ENCODE measurements at regions not wholly inside any gene's neighbourhood (a gene's known extent, or its start where the extent isn't known, plus 50 kb on each side); places are given as distances from the start of the nearest gene placed in this dataset.

DNA sequence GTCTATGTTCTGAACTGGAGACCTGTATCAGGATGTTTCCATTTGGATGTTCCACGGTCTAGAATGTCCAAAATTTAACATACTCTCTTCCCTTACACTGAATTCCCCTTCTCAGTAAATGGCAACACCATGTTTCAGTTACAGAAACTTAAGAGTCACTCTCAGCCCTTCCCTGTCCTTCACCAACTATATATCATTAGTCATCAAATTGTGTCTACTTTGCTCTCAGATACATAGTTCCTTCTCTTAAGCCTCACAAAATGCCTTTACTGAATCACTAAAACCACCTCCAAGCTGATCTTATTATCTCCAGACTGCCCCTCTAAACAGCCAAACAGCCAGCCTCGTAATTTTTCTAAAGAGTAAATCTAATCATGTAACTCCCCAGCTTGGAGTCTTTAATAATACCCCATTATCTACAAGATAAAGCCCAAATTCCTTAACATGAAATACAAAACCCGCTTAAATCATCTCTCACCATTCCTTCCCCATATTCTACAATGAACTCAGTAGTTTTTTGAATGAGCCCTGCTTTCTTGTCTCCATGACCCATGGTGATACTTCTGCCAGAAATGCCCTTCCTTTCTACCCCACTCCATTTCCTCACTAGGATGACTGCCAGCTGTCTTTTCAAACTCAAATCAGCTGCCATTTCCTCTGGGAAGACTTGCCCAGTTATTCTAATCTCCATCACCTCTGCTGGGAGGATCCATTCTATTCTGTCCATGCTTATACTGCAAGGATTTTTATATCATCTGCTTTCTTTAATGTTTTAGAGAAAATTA is 102.7 kb upstream of the ARHGAP42 start:
- Histone ChIP-seq H3K56ac (replicated peaks; ENCODE audit: insufficient read length, low read depth, low read length) (no peak overlapping the region), H3K23ac (ENCODE audit: insufficient read length) (no peak overlapping the region), H3K79me1 (ENCODE audit: low read depth, low read length) (no peaks in the 10 kb centered on the region), H2BK5ac (ENCODE audit: low read depth, low read length) (no peak overlapping the region), H3K14ac (ENCODE audit: insufficient read length) (no peak overlapping the region), H4K5ac (ENCODE audit: insufficient read length, low read depth, low read length) (no peak overlapping the region), H3K9ac (replicated peaks in 1 of 4; ENCODE audit: extremely low read depth in 1 of 4, low read depth in 3 of 4, low read length in 3 of 4) (no peak overlapping the region), H3K36me3 (ENCODE audit: control insufficient read depth in 2 of 4, insufficient read depth in 4 of 4, low read length in 3 of 4) (no peaks in the 10 kb centered on the region), H3K27me3 (replicated peaks in 1 of 4; ENCODE audit: control insufficient read depth in 3 of 4, extremely low read depth in 1 of 4, insufficient read depth in 3 of 4, low read length in 3 of 4) (no peaks in the 10 kb centered on the region), H2BK20ac (ENCODE audit: low read length) (no peak overlapping the region), H3K9me3 (ENCODE audit: insufficient read depth in 2 of 2, low read depth in 1 of 2, low read length in 1 of 2) (no peaks in the 10 kb centered on the region), H2BK12ac (ENCODE audit: low read depth, low read length) (no peak overlapping the region), H3K23me2 (ENCODE audit: low read depth, low read length) (no peaks in the 10 kb centered on the region; the same call in 1 of the 2 replicates), H3K4ac (replicated peaks; ENCODE audit: insufficient read length, low read depth, low read length) (no peak overlapping the region), H4K8ac (ENCODE audit: extremely low read depth, insufficient read depth, low read length) (no peak overlapping the region), H2BK15ac (ENCODE audit: low read length) (no peak overlapping the region), H4K91ac (replicated peaks; ENCODE audit: insufficient read length, low read length) (no peak overlapping the region), H3K79me2 (ENCODE audit: control insufficient read depth in 1 of 2, insufficient read depth in 2 of 2, low read length in 2 of 2) (no peaks in the 10 kb centered on the region), H3K27ac (ENCODE audit: low read depth, low read length) (no peak overlapping the region), H3K4me3 (ENCODE audit: extremely low read depth in 1 of 4, insufficient read depth in 2 of 4, low read depth in 3 of 4, low read length in 4 of 4) (no peak overlapping the region), H2AK5ac (ENCODE audit: low read depth, low read length) (no peak overlapping the region), H3K18ac (ENCODE audit: extremely low read depth, low read length) (no peak overlapping the region), H3K4me2 (ENCODE audit: insufficient read depth in 1 of 2, low read depth in 2 of 2, low read length in 2 of 2) (no peak overlapping the region), H4K20me1 (replicated peaks in 1 of 2; ENCODE audit: control insufficient read depth in 1 of 2, insufficient read depth in 2 of 2, low read length in 2 of 2) (no peaks in the 10 kb centered on the region), H2BK120ac (replicated peaks; ENCODE audit: low read depth, low read length) (no peak overlapping the region), H2AFZ (ENCODE audit: low read length) (no peak overlapping the region), H3K4me1 (replicated peaks in 1 of 4; ENCODE audit: control insufficient read depth in 3 of 4, insufficient read depth in 4 of 4, low read length in 3 of 4) (no peaks in the 10 kb centered on the region; a peak in 1 of 7 replicates)
- POLR2A ChIA-PET (ENCODE audit: partially characterized antibody) = no interaction called here
- no peak for FAIRE-seq
- CTCF ChIA-PET (ENCODE audit: partially characterized antibody) = interaction anchor here (1.0 to 1.5 kb wide), 3 partner anchors 10 to 419 kb away, joined by 3 to 4 read pairs (median 3); no protein-coding TSS in a partner anchor
- TF ChIP-seq TBP (IDR thresholded peaks at IDR 0.05; ENCODE audit: low read depth, low read length) (no peak), SIRT6 (IDR thresholded peaks at IDR 0.05; ENCODE audit: low read length) (no peak), RBBP5 (IDR thresholded peaks at IDR 0.05; ENCODE audit: borderline replicate concordance, low read depth, low read length) (no peak), JUND (IDR thresholded peaks at IDR 0.05; ENCODE audit: low read length) (no peak), NANOG (IDR thresholded peaks at IDR 0.05; ENCODE audit: insufficient read depth, low read depth, low read length, poor library complexity, severe bottlenecking) (no peak), RNF2 (IDR thresholded peaks at IDR 0.05; ENCODE audit: borderline replicate concordance, low read depth, low read length, missing control alignments, poor library complexity, severe bottlenecking) (no peak), TAF1 (IDR thresholded peaks at IDR 0.05; ENCODE audit: low read depth, low read length) (no peak), RXRA (IDR thresholded peaks at IDR 0.05; ENCODE audit: insufficient read depth, low read depth, low read length) (no peak), TCF12 (IDR thresholded peaks at IDR 0.05; ENCODE audit: low read depth, low read length) (no peak), TAF7 (optimal IDR thresholded peaks at IDR 0.05; ENCODE audit: borderline replicate concordance, low read depth, low read length) (no peak)
- TF ChIP-seq, protein P1, sequence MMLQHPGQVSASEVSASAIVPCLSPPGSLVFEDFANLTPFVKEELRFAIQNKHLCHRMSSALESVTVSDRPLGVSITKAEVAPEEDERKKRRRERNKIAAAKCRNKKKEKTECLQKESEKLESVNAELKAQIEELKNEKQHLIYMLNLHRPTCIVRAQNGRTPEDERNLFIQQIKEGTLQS (IDR thresholded peaks at IDR 0.05; ENCODE audit: insufficient read depth, low read depth, low read length) = no peak
- no peak for DNase-seq (ENCODE audit: low read depth in 1 of 2, low spot score in 2 of 2)
- 90 to 100% methylated on average over 1 to 3 of the region's 3 CpGs for WGBS, 2 experiments (ENCODE audit: extremely low coverage in 1 of 2, insufficient coverage in 1 of 2, insufficient read length in 1 of 2, insufficient replicate concordance in 2 of 2, low coverage in 1 of 2, low lambda C conversion rate in 2 of 2, missing lambda C conversion rate in 1 of 2)
